HG03469 (cell line): ENCODE measurements at regions not wholly inside any gene's neighbourhood (a gene's known extent, or its start where the extent isn't known, plus 50 kb on each side); places are given as distances from the start of the nearest gene placed in this dataset.
"Not testable (repeated sequence)": the region's sequence is repeated elsewhere in the genome, so short reads cannot be mapped to it uniquely, and the experiment has no call there.

Experiments used
- ATAC-seq: cut with Tn5 transposase; IDR thresholded peaks from one replicate; pipeline ENCODE4 v1.9.1; 2021; ENCODE audit warnings: mild to moderate bottlenecking, moderate library complexity, moderate number of reproducible peaks; ENCODE audit not compliant: unreplicated experiment

- ATAC-seq: no peak
Observed at GRCh38 chr5:51156838-51157237, 226.4 kb upstream of the ISL1 start.

- no peak for ATAC-seq
Observed at GRCh38 chr5:51159164-51159563, 224.1 kb upstream of the ISL1 start.

- no peak for ATAC-seq
Observed at GRCh38 chr5:51159606-51160005, 223.6 kb upstream of the ISL1 start.

GRCh38 chr5:51162245-51162644, 221.0 kb upstream of the ISL1 start:
- ATAC-seq: no peak

GRCh38 chr5:51165621-51166020, 217.6 kb upstream of the ISL1 start:
- ATAC-seq: not testable (repeated sequence)

- ATAC-seq: no peak
Observed at GRCh38 chr5:51172903-51173626, 210.2 kb upstream of the ISL1 start.

- no peak for ATAC-seq
Observed at GRCh38 chr5:51181208-51181894, 201.9 kb upstream of the ISL1 start.

GRCh38 chr5:51185850-51186329, 197.4 kb upstream of the ISL1 start:
- ATAC-seq: no peak

GRCh38 chr5:51188001-51188591, 195.2 kb upstream of the ISL1 start:
- no peak for ATAC-seq

- ATAC-seq: no peak
Observed at GRCh38 chr5:51194671-51195070, 188.6 kb upstream of the ISL1 start.

GRCh38 chr5:51201024-51201423, 182.2 kb upstream of the ISL1 start:
- ATAC-seq: no peak

GRCh38 chr5:51201708-51202107, 181.5 kb upstream of the ISL1 start:
- ATAC-seq: no peak

- no peak for ATAC-seq
Observed at GRCh38 chr5:51202161-51202560, 181.1 kb upstream of the ISL1 start.

- ATAC-seq: no peak
Observed at GRCh38 chr5:51203598-51203997, 179.7 kb upstream of the ISL1 start.

- no peak for ATAC-seq
Observed at GRCh38 chr5:51208296-51208695, 175.0 kb upstream of the ISL1 start.

GRCh38 chr5:51214746-51215145, 168.5 kb upstream of the ISL1 start:
- ATAC-seq: no peak

- ATAC-seq: no peak
Observed at GRCh38 chr5:51225789-51226742, 157.2 kb upstream of the ISL1 start.

GRCh38 chr5:51227963-51228470, 155.2 kb upstream of the ISL1 start:
- no peak for ATAC-seq

GRCh38 chr5:51230336-51230735, 152.9 kb upstream of the ISL1 start:
- ATAC-seq: no peak

- no peak for ATAC-seq
Observed at GRCh38 chr5:51242456-51242855, 140.8 kb upstream of the ISL1 start.

- ATAC-seq: not testable (repeated sequence)
Observed at GRCh38 chr5:51250957-51251356, 132.3 kb upstream of the ISL1 start.
